ENCODE measurements at regions not wholly inside any gene's neighbourhood (a gene's known extent, or its start where the extent isn't known, plus 50 kb on each side); places are given as distances from the start of the nearest gene placed in this dataset.

- no peak for TF ChIP-seq CTCF (IDR thresholded peaks at IDR 0.05)
- no peak for TF ChIP-seq EZH2 (IDR thresholded peaks at IDR 0.05)
These were observed 602.6 kb upstream of the VRK2 start for GRCh38 chr2:57443973-57444521.
